IMR-90 (cell line): ENCODE measurements at regions not wholly inside any gene's neighbourhood (a gene's known extent, or its start where the extent isn't known, plus 50 kb on each side); places are given as distances from the start of the nearest gene placed in this dataset.

ENCODE experiments used
- ATAC-seq: fragments of 200-7000 bp; cut with Tn5 transposase; 2 replicates; pipeline ENCODE4 v1.9.1; 2020; ENCODE audit warnings: low read depth, mild to moderate bottlenecking, moderate library complexity
- BruUV-seq: library from RNA; stranded (reverse); fragments of 400-500 nt; replicated peaks from 2 replicates; lab custom pipeline; 2021; lab: Mats Ljungman, UMichigan
- CTCF ChIA-PET: fragments of 300-600 bp; formaldehyde crosslinking; extraction: SDS; loops from one replicate; lab custom pipeline; 2021; ENCODE audit warnings: antibody characterized with exemption; lab: Yijun Ruan, JAX
- POLR2A ChIA-PET: fragments of 300-600 bp; sonication (Branson Sonifier 250); formaldehyde crosslinking; loops from one replicate; lab custom pipeline; 2022; ENCODE audit warnings: antibody characterized with exemption; ENCODE audit not compliant: unreplicated experiment; lab: Charles Lee
- DNase-seq: peaks from one replicate; pipeline ENCODE4 v3.0.0; 2013
- H2AFZ ChIP-seq: replicated peaks from 2 replicates; pipeline ENCODE3; 2013; ENCODE audit warnings: low read length, mild to moderate bottlenecking; ENCODE audit not compliant: poor library complexity
- H2AK5ac ChIP-seq: 2 replicates; pipeline ENCODE4 v1.6.1; 2013; ENCODE audit warnings: low read depth, low read length, inconsistent platforms
- H2AK9ac ChIP-seq: replicated peaks from 2 replicates; pipeline ENCODE3; 2013; ENCODE audit warnings: mild to moderate bottlenecking, low read depth, low read length, moderate library complexity; ENCODE audit not compliant: poor library complexity
- H2BK120ac ChIP-seq: 2 replicates; pipeline ENCODE4 v1.6.1; 2013; ENCODE audit warnings: low read depth, low read length, inconsistent platforms
- H2BK15ac ChIP-seq: 3 replicates; pipeline ENCODE4 v1.6.1; 2013; ENCODE audit warnings: low read depth, low read length, inconsistent platforms
- H2BK20ac ChIP-seq: 2 replicates; pipeline ENCODE4 v1.6.1; 2013; ENCODE audit warnings: low read depth, mild to moderate bottlenecking, inconsistent platforms, low read length, moderate library complexity
- H2BK5ac ChIP-seq: 2 replicates; pipeline ENCODE4 v1.6.1; 2013; ENCODE audit warnings: mild to moderate bottlenecking, low read depth, low read length, inconsistent platforms; ENCODE audit not compliant: poor library complexity, severe bottlenecking
- H3K14ac ChIP-seq: replicated peaks from 2 replicates; pipeline ENCODE4 v1.6.1; 2013; ENCODE audit warnings: low read depth, low read length, inconsistent platforms
- H3K18ac ChIP-seq: 2 replicates; pipeline ENCODE4 v1.6.1; 2013; ENCODE audit warnings: low read depth, low read length, control low read depth
- H3K23ac ChIP-seq: 2 replicates; pipeline ENCODE4 v1.6.1; 2013; ENCODE audit warnings: low read depth, low read length, inconsistent platforms
- H3K27ac ChIP-seq: 2 replicates; pipeline ENCODE4 v1.5.1; 2013; ENCODE audit warnings: mild to moderate bottlenecking, control low read depth, low read length; ENCODE audit not compliant: insufficient read depth
- H3K27me3 ChIP-seq: 2 replicates; pipeline ENCODE4 v1.6.1; 2013; ENCODE audit warnings: low read length; ENCODE audit not compliant: control insufficient read depth, insufficient read depth
- H3K36me3 ChIP-seq: 2 replicates; pipeline ENCODE4 v1.6.1; 2013; ENCODE audit warnings: low read length, mixed read lengths; ENCODE audit not compliant: control insufficient read depth, insufficient read depth
- H3K4ac ChIP-seq: 2 replicates; pipeline ENCODE4 v1.6.1; 2013; ENCODE audit warnings: low read depth, low read length, inconsistent platforms
- H3K4me1 ChIP-seq: 2 replicates; pipeline ENCODE4 v1.6.1; 2013; ENCODE audit warnings: low read length, mixed read lengths; ENCODE audit not compliant: control insufficient read depth, insufficient read depth
- H3K4me2 ChIP-seq: 2 replicates; pipeline ENCODE4 v1.6.1; 2013; ENCODE audit warnings: low read depth, mild to moderate bottlenecking, control low read depth, low read length, moderate library complexity
- H3K4me3 ChIP-seq: 2 replicates; pipeline ENCODE4 v1.5.1; 2013; ENCODE audit warnings: low read depth, mild to moderate bottlenecking, control low read depth, low read length, moderate library complexity; ENCODE audit not compliant: insufficient read depth
- H3K56ac ChIP-seq: 2 replicates; pipeline ENCODE4 v1.6.1; 2013; ENCODE audit warnings: low read length, inconsistent platforms; ENCODE audit not compliant: insufficient read depth; ENCODE audit errors: extremely low read depth
- H3K79me1 ChIP-seq, 2 experiments: 2 replicates each; pipeline ENCODE4 v1.6.1; 2013; ENCODE audit warnings: low read length in 2 of 2, inconsistent platforms in 1 of 2, low read depth in 1 of 2
- H3K9ac ChIP-seq: 2 replicates; pipeline ENCODE4 v1.6.1; 2013; ENCODE audit warnings: low read depth, low read length, control low read depth
- H3K9me1 ChIP-seq: 2 replicates; pipeline ENCODE4 v1.6.1; 2013; ENCODE audit warnings: low read length, inconsistent platforms; ENCODE audit not compliant: insufficient read depth
- H3K9me3 ChIP-seq: 2 replicates; pipeline ENCODE4 v1.6.1; 2013; ENCODE audit warnings: low read length; ENCODE audit not compliant: control insufficient read depth, insufficient read depth
- H4K20me1 ChIP-seq: 2 replicates; pipeline ENCODE4 v1.6.1; 2013; ENCODE audit warnings: low read length, inconsistent platforms; ENCODE audit not compliant: insufficient read depth
- H4K5ac ChIP-seq: 2 replicates; pipeline ENCODE4 v1.6.1; 2013; ENCODE audit warnings: mild to moderate bottlenecking, low read depth, low read length, control low read depth
- H4K8ac ChIP-seq, 2 experiments: 2 replicates each; pipeline ENCODE4 v1.6.1; 2013; ENCODE audit warnings: low read depth in 2 of 2, low read length in 2 of 2, control low read depth in 1 of 2, inconsistent platforms in 1 of 2
- H4K91ac ChIP-seq: 2 replicates; pipeline ENCODE4 v1.6.1; 2013; ENCODE audit warnings: low read depth, low read length, inconsistent platforms; ENCODE audit not compliant: insufficient read depth
- BHLHE40 ChIP-seq: fragments of 150-350 bp; IDR thresholded peaks from 2 replicates; pipeline ENCODE4 v1.6.1; 2016; ENCODE audit warnings: mild to moderate bottlenecking, low read depth, low read length
- CEBPB ChIP-seq: IDR thresholded peaks from 2 replicates; pipeline ENCODE4 v1.6.1; 2012; ENCODE audit warnings: low read depth, low read length, improper control_type of control experiment
- FOS ChIP-seq: fragments of 150-350 bp; IDR thresholded peaks from 2 replicates; pipeline ENCODE4 v1.6.1; 2016; ENCODE audit warnings: low read depth, low read length
- MAFK ChIP-seq: IDR thresholded peaks from 2 replicates; pipeline ENCODE4 v1.6.1; 2012; ENCODE audit warnings: low read depth, low read length, improper control_type of control experiment
- MAZ ChIP-seq: IDR thresholded peaks from 2 replicates; pipeline ENCODE4 v1.6.1; 2012; ENCODE audit warnings: low read depth, mild to moderate bottlenecking, low read length, improper control_type of control experiment, moderate library complexity, borderline replicate concordance
- MXI1 ChIP-seq: IDR thresholded peaks from 2 replicates; pipeline ENCODE4 v1.6.1; 2012; ENCODE audit warnings: low read depth, mild to moderate bottlenecking, low read length, moderate library complexity, borderline replicate concordance
- RCOR1 ChIP-seq: IDR thresholded peaks from 2 replicates; pipeline ENCODE4 v1.6.1; 2012; ENCODE audit warnings: mild to moderate bottlenecking, low read length, improper control_type of control experiment; ENCODE audit not compliant: insufficient replicate concordance
- RFX5 ChIP-seq: IDR thresholded peaks from 2 replicates; pipeline ENCODE4 v1.8.0; 2012; ENCODE audit warnings: low read depth, mild to moderate bottlenecking, low read length, moderate library complexity
- SMC3 ChIP-seq: fragments of 150-350 bp; IDR thresholded peaks from 2 replicates; pipeline ENCODE4 v1.6.1; 2016; ENCODE audit warnings: low read depth, mild to moderate bottlenecking, antibody characterized with exemption, low read length, moderate library complexity
- dilution Hi-C: fragments of 300-500 bp; cut with HindIII; formaldehyde crosslinking; loops from one replicate; pipeline ENCODE4 v1.14.3; 2018; ENCODE audit warnings: low sequenced_read_pairs; ENCODE audit not compliant: unreplicated experiment
- in situ Hi-C: fragments of 300-500 bp; cut with MboI; formaldehyde crosslinking; loops from 3 replicates; pipeline ENCODE4 v1.14.3; 2019; ENCODE audit warnings: low sequenced_read_pairs, inconsistent platforms, mixed read lengths
- intact Hi-C: fragments of 100-400 bp; cut with micrococcal nuclease; formaldehyde crosslinking; loops from 2 replicates; pipeline ENCODE4 v1.10.0; 2022
- TF ChIP-seq, protein P1 (sequence below): conservative IDR thresholded peaks from 2 replicates; pipeline ENCODE4 v1.5.1; 2012; ENCODE audit warnings: mild to moderate bottlenecking, low read depth, low read length, improper control_type of control experiment
- TF ChIP-seq, protein P2 (sequence below): fragments of 150-350 bp; IDR thresholded peaks from 2 replicates; pipeline ENCODE4 v1.6.1; 2017; ENCODE audit warnings: mild to moderate bottlenecking, antibody characterized with exemption, low read length, low read depth

DNA sequence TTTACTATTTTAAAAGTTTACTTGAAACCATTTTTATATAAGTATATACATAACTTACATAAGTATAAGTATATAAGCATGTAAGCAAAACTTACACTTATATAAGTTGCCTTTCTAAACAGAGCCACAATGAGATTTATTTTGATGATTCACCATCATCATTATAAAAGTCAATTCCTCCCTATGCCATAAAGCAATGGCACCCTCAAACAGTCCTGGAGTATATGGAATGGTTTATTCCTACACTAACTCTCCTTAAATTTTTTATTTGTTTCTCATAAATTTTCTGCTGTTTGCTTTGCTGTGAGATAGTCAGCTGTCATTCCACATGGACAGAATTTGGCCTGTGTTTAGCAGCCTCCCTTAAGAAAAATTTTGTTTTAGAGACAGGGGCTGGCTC, 114.2 kb downstream of the NAB1 start:
- in situ Hi-C loops: no loop called here
- Histone ChIP-seq H3K56ac (no peak overlapping the region), H3K18ac (no peak overlapping the region), H3K4me3 (no peak overlapping the region), H3K36me3 (no peaks in the 10 kb centered on the region), H3K14ac (no peak overlapping the region), H3K79me1 (no peaks in the 10 kb centered on the region), H3K9me1 (no peaks in the 10 kb centered on the region), H3K4ac (no peak overlapping the region), H2AK5ac (no peak overlapping the region), H3K4me1 (0 out of 2 replicates have a peak, but pooled peaks cover 4% of the 10 kb centered on the region), H2BK120ac (no peak overlapping the region), H2AFZ (no peak overlapping the region), H3K4me2 (no peak overlapping the region), H4K5ac (no peak overlapping the region), H2BK5ac (no peak overlapping the region), H3K23ac (no peak overlapping the region), H2BK15ac (no peak overlapping the region), H2BK20ac (no peak overlapping the region), H2AK9ac (no peak overlapping the region), H3K9me3 (no peaks in the 10 kb centered on the region), H3K27ac (no peak overlapping the region), H4K20me1 (no peaks in the 10 kb centered on the region), H4K8ac (no peak overlapping the region), H3K9ac (no peak overlapping the region), H4K91ac (no peak overlapping the region), H3K27me3 (no peaks in the 10 kb centered on the region)
- BruUV-seq: no TSS peak
- DNase-seq (no peak), ATAC-seq (no peak)
- CTCF ChIA-PET: no interaction called here
- intact Hi-C loops: no loop called here
- TF ChIP-seq MAFK (no peak), RCOR1 (no peak), MXI1 (no peak), MAZ (no peak), BHLHE40 (no peak), SMC3 (no peak), CEBPB (no peak), FOS (no peak), RFX5 (no peak)
- TF ChIP-seq, protein P1, sequence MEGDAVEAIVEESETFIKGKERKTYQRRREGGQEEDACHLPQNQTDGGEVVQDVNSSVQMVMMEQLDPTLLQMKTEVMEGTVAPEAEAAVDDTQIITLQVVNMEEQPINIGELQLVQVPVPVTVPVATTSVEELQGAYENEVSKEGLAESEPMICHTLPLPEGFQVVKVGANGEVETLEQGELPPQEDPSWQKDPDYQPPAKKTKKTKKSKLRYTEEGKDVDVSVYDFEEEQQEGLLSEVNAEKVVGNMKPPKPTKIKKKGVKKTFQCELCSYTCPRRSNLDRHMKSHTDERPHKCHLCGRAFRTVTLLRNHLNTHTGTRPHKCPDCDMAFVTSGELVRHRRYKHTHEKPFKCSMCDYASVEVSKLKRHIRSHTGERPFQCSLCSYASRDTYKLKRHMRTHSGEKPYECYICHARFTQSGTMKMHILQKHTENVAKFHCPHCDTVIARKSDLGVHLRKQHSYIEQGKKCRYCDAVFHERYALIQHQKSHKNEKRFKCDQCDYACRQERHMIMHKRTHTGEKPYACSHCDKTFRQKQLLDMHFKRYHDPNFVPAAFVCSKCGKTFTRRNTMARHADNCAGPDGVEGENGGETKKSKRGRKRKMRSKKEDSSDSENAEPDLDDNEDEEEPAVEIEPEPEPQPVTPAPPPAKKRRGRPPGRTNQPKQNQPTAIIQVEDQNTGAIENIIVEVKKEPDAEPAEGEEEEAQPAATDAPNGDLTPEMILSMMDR: no peak
- TF ChIP-seq, protein P2, sequence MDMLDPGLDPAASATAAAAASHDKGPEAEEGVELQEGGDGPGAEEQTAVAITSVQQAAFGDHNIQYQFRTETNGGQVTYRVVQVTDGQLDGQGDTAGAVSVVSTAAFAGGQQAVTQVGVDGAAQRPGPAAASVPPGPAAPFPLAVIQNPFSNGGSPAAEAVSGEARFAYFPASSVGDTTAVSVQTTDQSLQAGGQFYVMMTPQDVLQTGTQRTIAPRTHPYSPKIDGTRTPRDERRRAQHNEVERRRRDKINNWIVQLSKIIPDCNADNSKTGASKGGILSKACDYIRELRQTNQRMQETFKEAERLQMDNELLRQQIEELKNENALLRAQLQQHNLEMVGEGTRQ: no peak
- POLR2A ChIA-PET: no interaction called here
- dilution Hi-C loops: no loop called here
